Spleen (tissue), 7 donors: ENCODE measurements at regions not wholly inside any gene's neighbourhood (a gene's known extent, or its start where the extent isn't known, plus 50 kb on each side); places are given as distances from the start of the nearest gene placed in this dataset.

Experiments
- POLR2A ChIP-seq, 3 donors: fragments of 450-650 bp; IDR thresholded peaks; one replicate each; pipeline ENCODE4 v1.5.1; 2017; ENCODE audit warnings: antibody characterized with exemption in 3 of 3, mild to moderate bottlenecking in 1 of 3
- TF ChIP-seq, protein P1 (sequence below), 11 experiments: fragments of 200-600 bp in 7 of 11; fragments of 450-650 bp in 4 of 11; sonication (generic) in 4 of 11; IDR thresholded peaks in 8 of 11; conservative IDR thresholded peaks in 3 of 11; 1 replicate in 7 of 11; 2 replicates in 4 of 11; pipeline versions ENCODE4 v1.4.0 to v1.8.0; 2016 to 2021; ENCODE audit warnings: antibody characterized with exemption in 11 of 11, inconsistent platforms in 4 of 11, mild to moderate bottlenecking in 1 of 11
- donor health status: DM: no; HTN: no; CAD: no; lungs with moderate emphysema.
- donor health status: DM: no; HTN: no; CAD: no.
- donor health status: DM: no; HTN: no; CAD: no.

DNA sequence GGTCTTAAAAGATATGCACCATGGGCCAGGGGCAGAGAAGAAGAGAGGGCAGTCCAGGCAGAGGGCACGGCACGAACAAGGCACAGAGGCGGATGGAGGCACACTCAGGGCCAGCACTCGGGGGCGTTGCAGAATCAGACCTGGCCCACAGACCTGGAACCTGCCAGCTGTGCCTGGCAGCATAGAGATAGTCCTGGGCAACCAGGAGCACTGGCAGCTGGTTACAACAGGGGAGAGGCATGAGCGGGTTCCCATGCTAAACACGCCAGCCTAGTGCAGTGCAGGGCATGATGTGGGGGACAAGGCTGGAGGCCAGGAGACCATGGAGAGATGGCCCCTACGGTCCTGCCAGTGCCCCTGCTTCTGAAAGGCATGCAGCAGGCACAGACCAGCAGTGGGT lies 56.9 kb upstream of the RBFOX3 start:
- TF ChIP-seq, protein P1, sequence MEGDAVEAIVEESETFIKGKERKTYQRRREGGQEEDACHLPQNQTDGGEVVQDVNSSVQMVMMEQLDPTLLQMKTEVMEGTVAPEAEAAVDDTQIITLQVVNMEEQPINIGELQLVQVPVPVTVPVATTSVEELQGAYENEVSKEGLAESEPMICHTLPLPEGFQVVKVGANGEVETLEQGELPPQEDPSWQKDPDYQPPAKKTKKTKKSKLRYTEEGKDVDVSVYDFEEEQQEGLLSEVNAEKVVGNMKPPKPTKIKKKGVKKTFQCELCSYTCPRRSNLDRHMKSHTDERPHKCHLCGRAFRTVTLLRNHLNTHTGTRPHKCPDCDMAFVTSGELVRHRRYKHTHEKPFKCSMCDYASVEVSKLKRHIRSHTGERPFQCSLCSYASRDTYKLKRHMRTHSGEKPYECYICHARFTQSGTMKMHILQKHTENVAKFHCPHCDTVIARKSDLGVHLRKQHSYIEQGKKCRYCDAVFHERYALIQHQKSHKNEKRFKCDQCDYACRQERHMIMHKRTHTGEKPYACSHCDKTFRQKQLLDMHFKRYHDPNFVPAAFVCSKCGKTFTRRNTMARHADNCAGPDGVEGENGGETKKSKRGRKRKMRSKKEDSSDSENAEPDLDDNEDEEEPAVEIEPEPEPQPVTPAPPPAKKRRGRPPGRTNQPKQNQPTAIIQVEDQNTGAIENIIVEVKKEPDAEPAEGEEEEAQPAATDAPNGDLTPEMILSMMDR (IDR thresholded peaks at IDR 0.05 in 8 of 11, conservative IDR thresholded peaks at IDR 0.05 in 3 of 11) = no peak
- no peak for TF ChIP-seq POLR2A (IDR thresholded peaks at IDR 0.05)
